Fibroblast of villous mesenchyme (primary cell): ENCODE measurements at regions not wholly inside any gene's neighbourhood (a gene's known extent, or its start where the extent isn't known, plus 50 kb on each side); places are given as distances from the start of the nearest gene placed in this dataset.

Experiments
- DNase-seq: peaks from one replicate; pipeline ENCODE4 v3.0.0-alpha.2; 2010; ENCODE audit warnings: low read depth
- H3K4me3 ChIP-seq: 2 replicates; pipeline ENCODE4 v1.5.1; 2011; ENCODE audit warnings: low read depth, mild to moderate bottlenecking, low read length
- CTCF ChIP-seq: IDR thresholded peaks from 2 replicates; pipeline ENCODE4 v1.5.1; 2012; ENCODE audit warnings: low read depth, mild to moderate bottlenecking, low read length; ENCODE audit not compliant: insufficient read depth

- DNase-seq = no peak
- no peak for TF ChIP-seq CTCF
- no peak overlapping the region for H3K4me3 ChIP-seq
These were observed 999.8 kb upstream of the CDH2 start for GRCh38 chr18:29176681-29177080.

- DNase-seq = no peak
- H3K4me3 ChIP-seq = no peak overlapping the region
These were observed 998.0 kb upstream of the CDH2 start for GRCh38 chr18:29174891-29175290.

GRCh38 chr18:29172756-29173067, 995.8 kb upstream of the CDH2 start:
- no peak for DNase-seq
- no peak overlapping the region for H3K4me3 ChIP-seq
- TF ChIP-seq CTCF = no peak

More at GRCh38 chr18:29174891-29175290, 998.0 kb upstream of the CDH2 start:
- no peak for TF ChIP-seq CTCF

- TF ChIP-seq CTCF = no peak
- no peak overlapping the region for H3K4me3 ChIP-seq
- DNase-seq = peak; percentile 52
These were observed 995.2 kb upstream of the CDH2 start for GRCh38 chr18:29171892-29172755.

GRCh38 chr18:29169599-29169998, 992.7 kb upstream of the CDH2 start:
- no peak for TF ChIP-seq CTCF
- H3K4me3 ChIP-seq = no peak overlapping the region
- DNase-seq = no peak

- no peak for TF ChIP-seq CTCF
- H3K4me3 ChIP-seq = no peak overlapping the region
- DNase-seq = peak; percentile 52
These were observed 988.2 kb upstream of the CDH2 start for GRCh38 chr18:29164993-29165599.
